AG08395 (cell line): ENCODE measurements at regions not wholly inside any gene's neighbourhood (a gene's known extent, or its start where the extent isn't known, plus 50 kb on each side); places are given as distances from the start of the nearest gene placed in this dataset.
"Not testable (repeated sequence)": the region's sequence is repeated elsewhere in the genome, so short reads cannot be mapped to it uniquely, and the experiment has no call there.

Source experiments
- DNase-seq: peaks from one replicate; pipeline ENCODE4 v3.0.0; 2012; ENCODE audit warnings: mixed read lengths, low spot score

DNA sequence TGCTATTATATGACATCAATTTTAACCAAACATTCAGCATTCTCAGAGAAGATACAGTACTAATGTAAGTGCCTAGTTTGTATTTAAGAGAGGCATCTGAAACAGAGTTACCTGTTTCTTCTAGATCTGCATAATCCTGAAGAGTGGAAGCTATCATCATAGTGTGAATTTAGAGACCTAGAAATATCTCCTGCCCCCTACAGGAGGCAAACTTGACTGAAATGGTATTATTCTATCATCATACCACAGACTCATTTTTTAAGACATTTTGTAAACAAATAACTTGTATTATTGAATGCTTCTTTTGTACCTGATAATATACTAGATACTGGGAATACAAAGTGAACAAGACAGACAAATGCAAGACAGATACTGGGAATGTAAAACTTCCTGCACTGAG, 216.8 kb upstream of the RPS23 start:
- no peak for DNase-seq

DNA sequence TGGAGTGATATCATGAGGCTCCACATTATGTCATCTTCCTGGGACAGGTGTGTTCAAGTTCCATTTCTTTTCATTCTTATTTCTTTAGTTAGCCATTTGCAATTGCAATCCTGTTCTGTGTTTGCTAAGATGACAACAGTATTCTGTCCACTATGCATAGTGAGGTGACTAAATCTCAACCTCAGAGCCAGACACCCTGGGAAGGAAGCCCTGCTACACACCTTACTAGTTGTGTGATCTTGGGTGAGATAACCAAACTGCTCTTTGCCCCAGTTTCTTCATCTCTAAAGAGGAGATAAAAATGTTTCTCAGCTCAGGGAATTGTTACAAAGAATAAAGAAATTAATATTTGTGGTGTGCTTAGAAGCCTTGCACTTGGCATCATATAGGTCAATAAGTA, 215.1 kb upstream of the RPS23 start:
- no peak for DNase-seq

DNA sequence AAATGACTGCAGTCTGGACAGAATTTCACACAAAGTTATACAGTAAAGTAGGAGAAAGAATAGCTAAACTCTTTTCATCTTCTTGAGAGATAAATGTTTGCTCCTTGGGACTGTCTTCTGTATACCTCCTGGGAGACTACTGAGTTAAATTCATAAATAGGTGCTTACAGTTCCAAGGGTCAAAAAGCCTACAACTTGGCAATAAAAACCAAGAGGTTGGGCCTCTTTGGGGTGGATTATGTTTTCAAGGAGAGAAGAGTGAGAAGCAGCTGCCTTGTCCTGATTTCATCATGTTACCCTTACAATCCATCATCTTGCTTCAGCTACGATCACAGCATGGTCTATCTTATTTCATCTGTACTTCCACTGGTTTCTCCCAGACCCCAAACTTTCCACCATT, 213.2 kb upstream of the RPS23 start:
- no peak for DNase-seq

DNA sequence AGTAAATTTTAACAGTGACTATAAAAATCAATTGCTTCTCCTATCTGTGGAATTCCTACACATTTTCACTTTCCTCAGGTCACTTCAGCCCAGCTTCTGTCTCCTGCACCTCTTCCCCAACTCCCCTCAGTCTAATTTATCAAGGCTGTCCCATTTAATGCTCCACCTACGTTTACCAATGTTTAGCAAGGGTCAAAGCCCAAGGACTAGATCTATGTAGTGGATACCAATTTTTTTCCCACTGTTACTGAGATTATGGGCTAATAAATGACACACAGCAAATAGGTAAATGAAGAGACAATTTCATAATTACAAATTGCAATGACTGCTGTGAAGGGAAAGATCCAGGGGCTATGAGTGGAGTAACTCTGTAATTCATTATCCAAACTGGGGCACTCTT, 211.5 kb upstream of the RPS23 start:
- DNase-seq: no peak

DNA sequence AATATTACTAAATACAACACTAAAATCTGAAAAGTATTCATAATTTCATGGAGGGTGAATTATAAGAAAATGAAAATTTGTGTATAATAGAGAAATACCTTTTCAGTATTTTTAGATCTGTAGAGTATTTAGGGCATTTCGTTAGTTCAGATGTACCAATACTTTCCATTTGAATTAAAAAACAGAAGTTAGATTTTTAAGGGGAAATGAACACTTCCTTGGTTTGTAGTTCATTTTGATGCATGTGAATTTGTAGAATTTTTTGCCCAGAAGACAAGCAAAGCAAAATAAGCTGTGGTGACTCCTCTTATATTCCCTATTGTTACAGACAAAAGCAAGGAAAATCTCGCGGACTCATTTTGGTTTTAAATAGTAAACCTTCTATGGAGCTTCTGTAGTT, 209.0 kb upstream of the RPS23 start:
- DNase-seq: no peak

DNA sequence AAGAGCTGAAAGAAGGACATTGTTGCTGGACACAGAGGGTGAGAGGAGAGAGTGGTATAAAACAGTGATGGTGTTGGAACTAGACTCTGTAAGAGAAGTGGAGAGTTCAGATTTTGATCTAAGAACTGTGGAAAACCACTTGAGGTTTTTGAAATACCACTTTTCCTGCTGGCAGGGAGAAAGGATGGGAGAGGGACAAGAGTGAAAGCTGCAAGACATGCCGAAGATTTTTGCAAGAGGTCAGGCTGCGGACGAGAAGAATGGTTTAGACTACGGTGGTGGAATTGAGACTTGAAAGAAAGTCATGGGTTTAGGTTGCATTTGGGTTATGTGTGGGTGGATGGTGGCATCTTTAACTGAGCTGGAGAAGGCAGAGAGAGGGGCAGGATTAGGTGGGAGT, 202.2 kb upstream of the RPS23 start:
- DNase-seq: peak; percentile 27

DNA sequence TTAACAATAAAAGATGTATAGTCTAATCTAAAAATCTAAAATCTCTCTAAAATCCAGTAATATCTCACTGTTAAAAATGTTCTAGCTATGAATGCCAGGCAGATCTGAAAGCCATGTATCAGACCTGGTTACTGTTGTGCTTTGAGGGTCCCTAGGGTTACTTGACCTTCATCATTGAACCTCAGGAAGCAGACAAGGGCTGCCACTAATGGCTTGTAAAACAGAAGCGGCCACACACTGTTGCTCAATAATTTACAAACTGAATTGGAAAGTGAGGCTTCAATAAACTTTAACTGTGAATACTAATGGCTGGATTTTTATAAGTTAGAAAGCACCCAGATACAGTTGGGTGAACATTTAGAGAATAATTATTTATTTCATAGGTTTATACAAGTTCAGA, 198.0 kb upstream of the RPS23 start:
- no peak for DNase-seq

DNA sequence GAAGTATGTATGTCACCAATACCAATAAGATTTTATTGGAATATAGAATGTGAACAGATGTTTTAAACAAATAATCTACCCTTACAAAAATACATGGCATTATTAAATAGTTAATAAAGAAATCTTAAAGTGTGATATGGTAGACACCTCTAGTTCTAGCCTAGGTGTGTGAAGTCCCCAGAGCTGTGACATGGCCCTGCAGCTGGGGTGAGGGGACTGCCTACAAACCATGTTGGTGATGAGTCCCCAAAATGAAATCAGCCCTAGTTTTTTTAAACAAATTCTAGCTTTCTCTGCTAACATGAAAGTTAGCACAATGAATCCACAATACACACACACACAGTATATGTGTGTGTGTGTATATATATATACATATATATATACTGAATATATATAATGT, 195.1 kb upstream of the RPS23 start:
- no peak for DNase-seq

DNA sequence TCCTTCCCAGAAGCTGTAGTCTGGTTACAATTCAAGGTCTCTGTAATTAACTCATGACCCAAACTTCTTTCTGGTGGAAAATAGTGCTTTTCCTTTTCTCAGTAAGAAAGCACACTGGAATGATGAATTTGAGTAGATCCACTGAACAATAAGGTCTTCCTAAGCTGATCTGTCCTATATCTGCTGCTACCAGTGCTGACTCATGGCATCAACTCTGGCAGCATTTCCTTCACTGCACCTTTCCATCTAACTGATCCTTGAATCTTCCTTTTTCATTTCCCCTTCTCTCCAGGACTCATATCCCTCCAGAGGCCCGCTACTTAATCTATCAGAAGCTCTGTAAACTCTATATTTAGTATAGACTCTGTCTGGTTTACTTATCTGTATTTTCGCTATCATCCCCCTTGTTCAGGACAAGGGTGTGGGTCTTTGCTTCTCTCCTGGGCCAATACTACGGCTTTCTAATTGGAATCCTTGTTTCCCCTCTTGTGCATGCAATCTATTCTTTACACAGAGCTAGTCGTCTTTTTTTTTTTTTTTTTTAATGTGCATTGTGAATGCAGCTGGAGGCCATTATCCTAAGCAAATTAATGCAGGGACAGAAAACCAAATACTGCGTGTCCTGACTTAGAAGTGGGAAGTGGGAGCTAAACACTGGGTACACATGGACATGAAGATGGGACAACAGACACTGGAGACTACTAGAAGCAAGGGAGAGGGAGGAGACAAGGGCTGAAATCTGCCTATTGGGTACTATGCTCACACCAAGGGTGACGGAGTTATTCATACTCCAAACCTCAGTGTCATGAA, 192.2 kb upstream of the RPS23 start:
- no peak for DNase-seq

DNA sequence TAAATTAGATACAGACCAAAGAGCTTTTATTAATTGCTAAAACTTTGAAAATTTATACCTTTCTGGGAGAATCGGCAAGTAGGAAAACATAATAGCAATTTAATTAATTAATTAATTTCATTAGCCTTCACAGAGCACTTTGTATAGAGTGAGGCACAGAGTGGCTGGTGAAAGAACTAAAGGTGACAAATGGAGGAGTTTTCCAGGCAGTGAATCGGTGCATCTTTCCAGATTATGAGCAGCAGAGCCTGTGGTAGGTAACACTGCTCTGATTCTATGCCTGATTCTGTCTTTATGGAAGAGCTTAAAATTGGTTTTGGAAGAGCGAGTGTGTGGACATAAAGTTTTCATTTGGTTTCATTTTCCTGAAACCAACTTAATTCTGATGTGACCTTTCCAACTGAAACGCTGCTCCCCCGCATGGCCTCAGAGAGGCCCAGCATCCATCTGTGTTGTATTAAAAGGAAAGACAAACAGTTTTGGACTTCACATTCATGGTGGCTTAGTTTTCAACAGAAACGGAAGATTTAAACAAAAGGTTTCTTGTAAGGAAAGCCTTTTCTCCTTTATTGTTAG, 188.9 kb upstream of the RPS23 start:
- DNase-seq: peak; percentile 50

DNA sequence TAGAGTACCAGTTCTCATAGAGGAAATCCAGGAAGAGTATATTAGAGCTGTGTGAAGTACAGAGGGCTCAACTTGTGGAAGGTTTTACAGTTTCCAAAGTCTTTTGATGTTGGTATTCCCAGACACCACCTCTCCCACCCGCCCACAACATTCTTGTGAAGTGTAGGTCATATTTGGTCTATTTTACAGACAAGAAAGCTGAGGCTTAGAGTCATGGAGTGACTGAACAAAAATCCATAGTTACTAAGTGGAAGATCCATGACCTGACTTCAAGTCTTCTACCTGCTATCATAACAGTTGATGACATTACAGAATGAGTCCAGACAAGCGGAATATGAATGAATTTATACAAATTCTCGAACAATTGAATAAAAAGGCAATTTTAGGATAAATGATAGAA, 187.1 kb upstream of the RPS23 start:
- DNase-seq: no peak

DNA sequence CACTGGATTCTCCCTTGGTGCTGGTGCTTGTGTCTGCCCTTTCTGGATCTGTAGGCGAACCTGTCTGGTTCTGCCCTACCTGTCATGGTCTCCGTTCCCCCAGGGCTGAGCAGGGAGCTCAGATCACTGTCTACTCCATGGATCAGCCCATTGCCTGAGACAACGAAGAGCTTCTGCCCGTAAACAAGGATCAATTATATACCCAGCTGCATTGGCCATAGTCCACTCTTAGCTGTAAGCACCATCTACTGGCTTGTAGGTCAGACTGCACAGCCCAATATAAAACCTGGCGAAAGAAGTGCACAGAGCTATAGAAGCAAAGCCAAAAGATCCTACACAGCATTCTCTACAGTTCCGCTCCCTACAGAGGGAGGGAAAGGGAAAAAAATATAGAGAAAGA, 181.5 kb upstream of the RPS23 start:
- no peak for DNase-seq

DNA sequence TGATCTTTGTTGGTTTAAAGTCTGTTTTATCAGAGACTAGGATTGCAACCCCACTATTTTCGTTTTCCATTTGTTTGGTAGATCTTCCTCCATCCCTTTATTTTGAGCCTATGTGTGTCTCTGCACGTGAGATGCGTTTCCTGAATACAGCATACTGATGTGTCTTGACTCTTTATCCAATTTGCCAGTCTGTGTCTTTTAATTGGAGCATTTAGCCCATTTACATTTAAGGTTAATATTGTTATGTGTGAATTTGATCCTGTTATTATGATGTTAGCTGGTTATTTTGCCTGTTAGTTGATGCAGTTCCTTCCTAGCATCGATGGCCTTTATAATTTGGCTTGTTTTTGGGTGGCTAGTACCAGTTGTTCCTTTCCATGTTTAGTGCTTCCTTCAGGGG, 177.2 kb upstream of the RPS23 start:
- not testable (repeated sequence) for DNase-seq

DNA sequence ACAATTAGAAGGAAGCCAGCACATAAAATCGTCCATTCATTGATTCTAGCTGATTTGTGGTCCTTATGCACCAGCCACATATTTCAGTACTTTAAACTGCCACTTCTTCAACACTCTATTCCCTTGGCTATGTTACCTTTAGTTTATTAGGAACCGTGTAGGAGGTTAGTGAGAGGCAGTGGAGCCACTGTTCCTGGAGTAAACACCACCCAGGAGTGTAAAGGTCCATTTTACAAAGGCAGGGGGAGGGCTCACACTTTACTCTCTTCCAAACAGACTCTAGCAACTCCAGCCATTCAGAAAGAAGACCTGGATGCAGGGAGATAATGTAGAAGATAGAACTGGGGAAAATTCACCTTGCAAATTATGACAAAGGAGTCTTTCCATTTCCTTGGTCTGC, 170.2 kb upstream of the RPS23 start:
- DNase-seq: no peak

DNA sequence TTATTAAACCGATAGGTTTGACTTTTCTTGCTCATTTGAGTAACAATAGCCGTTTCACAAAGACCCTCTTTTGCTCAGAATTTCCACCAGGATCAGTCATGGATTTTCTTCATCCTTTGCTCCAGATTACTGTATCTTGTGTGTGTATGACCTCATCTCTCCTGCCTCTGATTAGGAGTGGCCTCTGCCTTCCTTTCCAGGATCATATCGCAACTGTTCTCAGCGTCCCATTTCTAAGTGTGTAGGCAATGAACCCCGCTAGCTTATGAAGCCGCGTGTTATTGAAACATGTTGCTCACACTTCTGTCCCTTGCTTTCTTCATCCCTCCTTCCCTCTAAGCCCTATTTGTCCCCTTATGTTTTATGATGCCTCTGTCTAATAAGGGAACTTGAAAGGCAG, 169.8 kb upstream of the RPS23 start:
- DNase-seq: no peak

DNA sequence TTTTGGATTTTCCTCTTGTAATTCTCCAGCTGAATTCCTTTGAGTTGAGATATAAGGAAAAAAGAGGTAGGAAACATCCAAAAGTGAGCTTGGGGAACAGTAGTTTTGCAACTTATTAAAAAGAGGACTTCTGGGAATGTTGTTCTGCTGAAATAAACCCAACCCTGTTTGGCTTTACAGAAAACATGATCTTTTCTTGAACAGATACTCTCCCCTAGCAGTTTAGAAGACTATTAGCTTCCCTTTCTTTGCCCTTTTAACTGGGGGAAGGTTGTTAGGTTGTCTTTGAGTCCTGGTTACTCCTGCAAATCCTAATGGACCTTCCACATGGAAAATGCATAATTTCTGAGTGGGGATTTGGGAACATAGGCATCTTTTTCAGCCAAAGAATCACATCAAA, 168.7 kb upstream of the RPS23 start:
- DNase-seq: no peak

DNA sequence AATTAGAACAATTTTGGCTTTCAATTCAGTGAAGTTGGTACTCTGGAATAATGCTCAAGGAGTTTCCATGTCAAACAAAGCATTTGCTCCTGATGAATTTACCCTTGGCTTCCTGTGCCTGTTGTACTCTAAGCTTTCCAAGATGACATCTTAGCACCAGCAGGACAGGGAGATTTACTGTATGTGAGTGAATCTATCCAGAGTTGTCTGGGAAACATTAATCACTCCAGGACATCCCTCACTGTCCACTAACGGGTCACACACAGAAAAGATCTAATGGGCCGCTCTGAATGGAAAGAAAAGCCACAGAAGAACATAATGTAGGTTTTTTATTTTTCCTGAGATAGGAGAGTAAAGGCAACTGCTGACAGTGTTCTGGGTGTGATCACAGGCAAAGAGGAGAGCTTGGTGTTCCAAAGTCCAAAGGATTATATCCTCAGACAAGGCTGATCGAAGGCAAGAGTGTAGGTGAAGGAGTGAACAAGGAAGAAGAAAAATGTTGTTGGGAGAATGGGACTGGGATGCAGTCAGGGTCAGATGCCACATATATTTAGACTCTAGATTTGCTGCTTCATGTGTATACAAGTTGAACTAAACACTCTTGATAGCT, 167.7 kb upstream of the RPS23 start:
- no peak for DNase-seq

DNA sequence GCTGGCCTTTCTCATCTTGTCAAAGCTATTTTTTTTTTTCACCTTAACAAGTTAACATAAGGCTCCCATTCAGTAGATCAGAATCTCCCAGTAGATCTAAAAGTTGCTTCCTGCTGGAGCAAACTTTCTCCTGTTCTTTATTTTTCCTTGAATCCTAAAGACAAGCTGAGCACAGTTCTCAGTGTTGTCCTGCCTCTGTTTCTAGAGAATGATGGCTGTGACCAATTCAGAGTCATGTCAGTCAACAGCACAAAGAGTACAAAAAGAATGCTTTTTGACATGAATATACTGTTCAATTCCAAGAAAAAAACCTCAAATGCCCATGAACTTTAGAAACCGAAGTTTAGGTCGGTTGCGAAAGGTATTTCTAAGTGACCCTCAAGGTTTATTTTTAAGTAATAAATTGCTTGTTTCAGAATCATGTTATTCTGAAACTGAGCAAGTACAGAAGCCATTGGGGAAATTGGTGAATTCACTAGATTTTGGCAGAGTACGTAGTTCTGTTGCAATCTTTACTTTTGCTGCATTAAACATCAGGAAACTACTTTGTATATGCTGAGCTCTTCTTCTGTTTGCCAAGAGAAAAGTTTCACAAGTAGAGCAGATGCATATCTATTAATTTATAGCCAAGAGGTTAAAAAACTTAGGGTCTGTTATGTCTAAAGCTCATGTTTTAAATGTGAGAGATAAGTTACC, 161.7 kb upstream of the RPS23 start:
- no peak for DNase-seq

DNA sequence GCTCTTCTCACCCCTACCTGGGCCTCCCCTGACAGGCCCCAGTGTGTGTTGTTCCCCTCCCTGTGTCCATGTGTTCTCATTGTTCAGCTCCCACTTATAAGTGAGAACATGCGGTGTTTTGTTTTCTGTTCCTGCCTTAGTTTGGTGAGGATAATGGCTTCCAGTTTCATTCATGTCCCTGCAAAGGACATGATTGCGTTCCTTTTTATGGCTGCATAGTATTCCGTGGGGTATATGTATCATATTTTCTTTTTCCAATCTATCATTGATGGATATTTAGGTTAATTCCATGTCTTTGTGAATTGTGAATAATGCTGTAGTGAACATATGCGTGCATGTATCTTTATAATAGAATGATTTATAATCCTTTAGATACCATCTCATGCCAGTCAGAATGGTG, 159.4 kb upstream of the RPS23 start:
- not testable (repeated sequence) for DNase-seq

DNA sequence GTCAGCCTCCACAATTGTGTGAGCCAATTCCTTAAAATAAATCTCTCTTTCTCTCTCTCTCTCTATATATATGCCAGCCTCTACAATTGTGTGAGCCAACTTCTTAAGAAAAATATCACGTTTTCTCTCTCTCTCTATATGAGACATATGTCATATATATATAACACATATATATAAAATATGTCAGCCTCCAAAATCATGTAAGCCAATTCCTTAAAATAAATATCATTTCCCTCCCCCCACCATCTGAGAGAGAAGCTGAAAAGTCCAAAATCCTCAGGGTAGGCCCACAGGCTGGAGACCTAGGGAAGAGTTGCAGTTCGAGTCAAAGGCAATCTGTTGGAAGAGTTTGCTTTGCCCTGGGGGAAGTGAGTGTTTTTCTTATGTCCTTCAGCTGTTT, 158.1 kb upstream of the RPS23 start:
- no peak for DNase-seq

DNA sequence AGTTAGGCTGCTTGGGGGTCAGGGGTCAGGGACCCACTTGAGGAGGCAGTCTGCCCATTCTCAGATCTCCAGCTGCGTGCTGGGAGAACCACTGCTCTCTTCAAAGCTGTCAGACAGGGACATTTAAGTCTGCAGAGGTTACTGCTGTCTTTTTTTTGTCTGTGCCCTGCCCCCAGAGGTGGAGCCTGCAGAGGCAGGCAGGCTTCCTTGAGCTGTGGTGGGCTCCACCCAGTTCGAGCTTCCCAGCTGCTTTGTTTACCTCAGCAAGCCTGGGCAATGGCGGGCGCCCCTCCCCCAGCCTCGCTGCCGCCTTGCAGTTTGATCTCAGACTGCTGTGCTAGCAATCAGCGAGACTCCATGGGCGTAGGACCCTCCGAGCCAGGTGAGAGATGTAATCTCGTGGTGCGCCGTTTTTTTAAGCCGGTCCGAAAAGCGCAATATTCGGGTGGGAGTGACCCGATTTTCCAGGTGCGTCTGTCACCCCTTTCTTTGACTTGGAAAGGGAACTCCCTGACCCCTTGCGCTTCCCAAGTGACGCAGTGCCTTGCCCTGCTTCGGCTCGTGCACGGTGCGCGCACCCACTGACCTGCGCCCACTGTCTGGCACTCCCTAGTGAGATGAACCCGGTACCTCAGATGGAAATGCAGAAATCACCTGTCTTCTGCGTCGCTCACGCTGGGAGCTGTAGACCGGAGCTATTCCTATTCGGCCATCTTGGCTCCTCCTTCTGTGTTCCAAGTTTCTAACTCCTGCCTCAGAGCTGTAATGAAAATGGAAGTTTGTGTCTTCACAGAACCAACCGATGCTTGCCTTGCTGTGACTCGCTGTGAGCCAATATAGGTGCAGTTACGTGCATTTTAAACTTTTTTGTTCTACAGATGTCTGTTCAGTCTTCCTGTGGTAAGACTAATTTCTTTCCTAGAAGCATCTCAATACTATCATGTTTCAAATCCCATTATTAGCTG, 156.8 kb upstream of the RPS23 start:
- not testable (repeated sequence) for DNase-seq
